GM10266 (cell line): ENCODE measurements at regions not wholly inside any gene's neighbourhood (a gene's known extent, or its start where the extent isn't known, plus 50 kb on each side); places are given as distances from the start of the nearest gene placed in this dataset.

Experiments used
- DNase-seq: peaks from one replicate; pipeline ENCODE4 v3.0.0; 2012; ENCODE audit errors: extremely low spot score
- CTCF ChIP-seq: IDR thresholded peaks from 2 replicates; pipeline ENCODE4 v1.5.1; 2012; ENCODE audit warnings: mild to moderate bottlenecking, low read depth; ENCODE audit not compliant: control insufficient read depth, insufficient read depth; ENCODE audit errors: missing control alignments

GRCh38 chr6:37551002-37551401 is 51.3 kb upstream of the CCDC167 start:
- no peak for DNase-seq
- TF ChIP-seq CTCF: no peak

GRCh38 chr6:37550191-37550831 is 50.6 kb upstream of the CCDC167 start:
- no peak for DNase-seq
- no peak for TF ChIP-seq CTCF

- TF ChIP-seq CTCF: no peak
Observed at GRCh38 chr6:37549558-37549957, 49.9 kb upstream of the CCDC167 start.

More at GRCh38 chr6:37549558-37549957, 49.9 kb upstream of the CCDC167 start:
- no peak for DNase-seq
